Trophoblast cell (in vitro differentiated cells and primary cell): ENCODE measurements at regions not wholly inside any gene's neighbourhood (a gene's known extent, or its start where the extent isn't known, plus 50 kb on each side); places are given as distances from the start of the nearest gene placed in this dataset.

Source experiments
- DNase-seq, 2 donors: peaks; one replicate each; pipeline ENCODE4 v3.0.0-alpha.2; 2016
- H2AFZ ChIP-seq: 2 replicates; pipeline ENCODE4 v1.6.1; 2013; ENCODE audit warnings: low read length, moderate library complexity, mild to moderate bottlenecking; ENCODE audit not compliant: insufficient read depth, poor library complexity
- H2AK5ac ChIP-seq: 2 replicates; pipeline ENCODE4 v1.6.1; 2013; ENCODE audit warnings: mild to moderate bottlenecking, low read length
- H2BK120ac ChIP-seq: 2 replicates; pipeline ENCODE4 v1.6.1; 2013; ENCODE audit warnings: low read length, mild to moderate bottlenecking, moderate library complexity; ENCODE audit not compliant: insufficient read depth, poor library complexity
- H2BK12ac ChIP-seq: 2 replicates; pipeline ENCODE4 v1.6.1; 2013; ENCODE audit warnings: mild to moderate bottlenecking, low read length, moderate library complexity
- H2BK5ac ChIP-seq: 2 replicates; pipeline ENCODE4 v1.6.1; 2013; ENCODE audit warnings: low read length, low read depth, moderate library complexity, mild to moderate bottlenecking; ENCODE audit not compliant: poor library complexity
- H3K14ac ChIP-seq: 2 replicates; pipeline ENCODE4 v1.6.1; 2013; ENCODE audit warnings: mild to moderate bottlenecking, low read length
- H3K18ac ChIP-seq: 2 replicates; pipeline ENCODE4 v1.6.1; 2013; ENCODE audit warnings: mild to moderate bottlenecking, low read length
- H3K23ac ChIP-seq: 2 replicates; pipeline ENCODE4 v1.6.1; 2013; ENCODE audit warnings: low read length
- H3K27ac ChIP-seq: 2 replicates; pipeline ENCODE4 v1.5.1; 2013; ENCODE audit warnings: low read depth, mild to moderate bottlenecking, inconsistent platforms, low read length, moderate library complexity
- H3K27me3 ChIP-seq: 2 replicates; pipeline ENCODE4 v1.6.1; 2013; ENCODE audit warnings: inconsistent platforms, mild to moderate bottlenecking, low read length, moderate library complexity; ENCODE audit not compliant: insufficient read depth
- H3K36me3 ChIP-seq, 2 experiments: 1 replicate in 1 of 2; 2 replicates in 1 of 2; pipeline ENCODE4 v1.6.1; 2013; ENCODE audit warnings: low read length in 2 of 2, mild to moderate bottlenecking in 2 of 2, moderate library complexity in 1 of 2; ENCODE audit not compliant: insufficient read depth in 2 of 2, control insufficient read depth in 1 of 2
- H3K4ac ChIP-seq: 2 replicates; pipeline ENCODE4 v1.6.1; 2013; ENCODE audit warnings: low read depth, mild to moderate bottlenecking, low read length, moderate library complexity
- H3K4me1 ChIP-seq, 2 experiments: 1 replicate in 1 of 2; 2 replicates in 1 of 2; pipeline ENCODE4 v1.6.1; 2013; ENCODE audit warnings: low read length in 2 of 2, mild to moderate bottlenecking in 2 of 2, moderate library complexity in 1 of 2; ENCODE audit not compliant: insufficient read depth in 2 of 2, control insufficient read depth in 1 of 2
- H3K4me2 ChIP-seq: 2 replicates; pipeline ENCODE4 v1.6.1; 2013; ENCODE audit warnings: inconsistent platforms, mild to moderate bottlenecking, low read length, moderate library complexity
- H3K4me3 ChIP-seq: 2 replicates; pipeline ENCODE4 v1.5.1; 2013; ENCODE audit warnings: mild to moderate bottlenecking, low read depth, low read length, inconsistent platforms
- H3K79me1 ChIP-seq: one replicate; pipeline ENCODE4 v1.6.1; 2013; ENCODE audit warnings: low read length
- H3K79me2 ChIP-seq: 2 replicates; pipeline ENCODE4 v1.6.1; 2013; ENCODE audit warnings: low read length, mild to moderate bottlenecking; ENCODE audit not compliant: control insufficient read depth, insufficient read depth, poor library complexity
- H3K9ac ChIP-seq: 2 replicates; pipeline ENCODE4 v1.6.1; 2013; ENCODE audit warnings: mild to moderate bottlenecking, low read length
- H3K9me3 ChIP-seq: 2 replicates; pipeline ENCODE4 v1.6.1; 2013; ENCODE audit warnings: low read depth, mild to moderate bottlenecking, control low read depth, inconsistent platforms, low read length; ENCODE audit not compliant: insufficient read depth
- H4K12ac ChIP-seq: 2 replicates; pipeline ENCODE4 v1.6.1; 2013; ENCODE audit warnings: low read depth, mild to moderate bottlenecking, low read length, moderate library complexity
- H4K8ac ChIP-seq: 2 replicates; pipeline ENCODE4 v1.6.1; 2013; ENCODE audit warnings: low read depth, mild to moderate bottlenecking, low read length, moderate library complexity
- H4K91ac ChIP-seq: one replicate; pipeline ENCODE4 v1.6.1; 2013; ENCODE audit warnings: low read depth, mild to moderate bottlenecking, low read length, moderate library complexity
- WGBS: extraction: QIAGEN DNeasy Blood & Tissue Kit; methylation state at CpG from one replicate; pipeline ENCODE4 v1.1.7; 2013; ENCODE audit warnings: missing lambda C conversion rate; ENCODE audit not compliant: insufficient read length, insufficient coverage; ENCODE audit errors: extremely low coverage; 5-methylcytosine and 5-hydroxymethylcytosine counted together

- no peak overlapping the region for H2AFZ ChIP-seq
- H4K12ac ChIP-seq = no peak overlapping the region
- no peak overlapping the region for H3K18ac ChIP-seq
- no peak overlapping the region for H3K9ac ChIP-seq
- H3K9me3 ChIP-seq = no peaks in the 10 kb centered on the region
- no peak overlapping the region for H2BK5ac ChIP-seq
- no peak overlapping the region for H3K4ac ChIP-seq
- no CpG with 5 or more reads among the region's 2 CpGs for WGBS
- no peak overlapping the region for H3K27ac ChIP-seq
- no peak overlapping the region for H2AK5ac ChIP-seq
- H3K23ac ChIP-seq = no peak overlapping the region
- H3K4me3 ChIP-seq = no peak overlapping the region
- DNase-seq = no peak
- H4K8ac ChIP-seq = no peak overlapping the region
- H2BK120ac ChIP-seq = no peak overlapping the region
- no peak overlapping the region for H4K91ac ChIP-seq
- no peaks in the 10 kb centered on the region for H3K79me2 ChIP-seq
- no peaks in the 10 kb centered on the region for H3K27me3 ChIP-seq
- H3K4me2 ChIP-seq = no peak overlapping the region
- H3K79me1 ChIP-seq = no peaks in the 10 kb centered on the region
- H3K4me1 ChIP-seq = no peaks in the 10 kb centered on the region
- no peak overlapping the region for H2BK12ac ChIP-seq
- H3K36me3 ChIP-seq = no peaks in the 10 kb centered on the region
- no peak overlapping the region for H3K14ac ChIP-seq
Observed at GRCh38 chr6:156004796-156005195, 549.2 kb upstream of the NOX3 start.

GRCh38 chr6:155996151-155996550 is 540.5 kb upstream of the NOX3 start:
- no peaks in the 10 kb centered on the region for H3K9me3 ChIP-seq
- no peak overlapping the region for H3K18ac ChIP-seq
- no peak for DNase-seq
- WGBS = no CpG with 5 or more reads among the region's 1 CpG
- no peaks in the 10 kb centered on the region for H3K36me3 ChIP-seq
- no peak overlapping the region for H3K23ac ChIP-seq
- H3K27ac ChIP-seq = no peak overlapping the region
- no peak overlapping the region for H3K4ac ChIP-seq
- H4K8ac ChIP-seq = no peak overlapping the region
- no peak overlapping the region for H2AK5ac ChIP-seq
- no peak overlapping the region for H2AFZ ChIP-seq
- no peak overlapping the region for H3K14ac ChIP-seq
- H4K12ac ChIP-seq = no peak overlapping the region
- H3K4me3 ChIP-seq = no peak overlapping the region
- H3K27me3 ChIP-seq = no peaks in the 10 kb centered on the region
- no peak overlapping the region for H2BK5ac ChIP-seq
- no peak overlapping the region for H3K4me2 ChIP-seq
- H2BK12ac ChIP-seq = no peak overlapping the region
- H3K4me1 ChIP-seq = no peaks in the 10 kb centered on the region
- H3K79me2 ChIP-seq = no peaks in the 10 kb centered on the region
- H3K79me1 ChIP-seq = no peaks in the 10 kb centered on the region
- no peak overlapping the region for H3K9ac ChIP-seq
- H4K91ac ChIP-seq = no peak overlapping the region
- H2BK120ac ChIP-seq = no peak overlapping the region

- H3K27ac ChIP-seq = no peak overlapping the region
- no peaks in the 10 kb centered on the region for H3K9me3 ChIP-seq
- no peak overlapping the region for H2BK12ac ChIP-seq
- H3K79me1 ChIP-seq = no peaks in the 10 kb centered on the region
- no peak overlapping the region for H2BK120ac ChIP-seq
- no peaks in the 10 kb centered on the region for H3K36me3 ChIP-seq
- no peaks in the 10 kb centered on the region for H3K79me2 ChIP-seq
- no peak for DNase-seq
- no peak overlapping the region for H2BK5ac ChIP-seq
- H2AK5ac ChIP-seq = no peak overlapping the region
- H4K12ac ChIP-seq = no peak overlapping the region
- H3K9ac ChIP-seq = no peak overlapping the region
- no peak overlapping the region for H3K14ac ChIP-seq
- H4K91ac ChIP-seq = no peak overlapping the region
- no peak overlapping the region for H2AFZ ChIP-seq
- no peak overlapping the region for H3K4ac ChIP-seq
- no peak overlapping the region for H3K4me2 ChIP-seq
- no peaks in the 10 kb centered on the region for H3K4me1 ChIP-seq
- H3K23ac ChIP-seq = no peak overlapping the region
- no peak overlapping the region for H3K18ac ChIP-seq
- H3K4me3 ChIP-seq = no peak overlapping the region
- WGBS = no CpG with 5 or more reads among the region's 4 CpGs
- no peak overlapping the region for H4K8ac ChIP-seq
- no peaks in the 10 kb centered on the region for H3K27me3 ChIP-seq
Observed at GRCh38 chr6:155995281-155995680, 539.6 kb upstream of the NOX3 start.

- Histone ChIP-seq H3K4me2 (no peak overlapping the region), H3K23ac (no peak overlapping the region), H4K8ac (no peak overlapping the region), H3K9me3 (no peaks in the 10 kb centered on the region), H3K36me3 (no peaks in the 10 kb centered on the region), H3K18ac (no peak overlapping the region), H3K27ac (no peak overlapping the region), H3K79me1 (no peaks in the 10 kb centered on the region), H3K79me2 (no peaks in the 10 kb centered on the region), H2AK5ac (no peak overlapping the region), H2AFZ (no peak overlapping the region), H3K27me3 (no peaks in the 10 kb centered on the region), H3K14ac (no peak overlapping the region), H3K4me1 (no peaks in the 10 kb centered on the region), H2BK5ac (no peak overlapping the region), H3K9ac (no peak overlapping the region), H4K12ac (no peak overlapping the region), H3K4ac (no peak overlapping the region), H2BK120ac (no peak overlapping the region), H4K91ac (no peak overlapping the region), H2BK12ac (no peak overlapping the region), H3K4me3 (no peak overlapping the region)
- DNase-seq = no peak
- WGBS = no CpG with 5 or more reads among the region's 7 CpGs
Observed at GRCh38 chr6:155994086-155994485, 538.4 kb upstream of the NOX3 start.
